BLaER1 treated with 17β-estradiol and CSF1 and Interleukin-3, amounts not matched to agents 10 nM and 100 nM (cell line): ENCODE measurements at regions not wholly inside any gene's neighbourhood (a gene's known extent, or its start where the extent isn't known, plus 50 kb on each side); places are given as distances from the start of the nearest gene placed in this dataset.

Experiments used
- H3K27ac ChIP-seq, 11 experiments: shearing (Covaris generic); formaldehyde crosslinking; 2 replicates each; pipeline ENCODE4 v1.8.1; 2022
- H3K27me3 ChIP-seq, 11 experiments: shearing (Covaris generic); formaldehyde crosslinking; 2 replicates each; pipeline ENCODE4 v1.8.1; 2022
- H3K36me3 ChIP-seq, 11 experiments: shearing (Covaris generic); formaldehyde crosslinking; 2 replicates each; pipeline ENCODE4 v1.8.1; 2022
- H3K4me1 ChIP-seq, 10 experiments: shearing (Covaris generic); formaldehyde crosslinking; 2 replicates each; pipeline ENCODE4 v1.8.1; 2022
- H3K4me2 ChIP-seq, 11 experiments: shearing (Covaris generic); formaldehyde crosslinking; 2 replicates each; pipeline ENCODE4 v1.8.1; 2022
- H3K4me3 ChIP-seq, 10 experiments: shearing (Covaris generic); formaldehyde crosslinking; 2 replicates each; pipeline ENCODE4 v1.8.1; 2022
- H3K9ac ChIP-seq, 11 experiments: shearing (Covaris generic); formaldehyde crosslinking; 2 replicates each; pipeline ENCODE4 v1.8.1; 2022
- H3K9me3 ChIP-seq, 11 experiments: shearing (Covaris generic); formaldehyde crosslinking; replicated peaks in 1 of 11; 2 replicates each; pipeline ENCODE4 v1.8.1; 2022
- H4K20me1 ChIP-seq, 11 experiments: shearing (Covaris generic); formaldehyde crosslinking; 2 replicates each; pipeline ENCODE4 v1.8.1; 2022
- Cebpa-rat ChIP-seq, 11 experiments: shearing (Covaris generic); IDR thresholded peaks; 2 replicates each; pipeline ENCODE4 v1.8.1; 2022

GRCh38 chr12:46884362-46884761, 58.6 kb upstream of the SLC38A4 start:
- Histone ChIP-seq H3K4me2 (no peak overlapping the region), H3K27ac (no peak overlapping the region), H3K27me3 (no peaks in the 10 kb centered on the region; a peak in 1 of 22 replicates), H3K9ac (no peak overlapping the region), H3K4me3 (no peak overlapping the region), H4K20me1 (no peaks in the 10 kb centered on the region), H3K9me3 (no peaks in the 10 kb centered on the region), H3K36me3 (no peaks in the 10 kb centered on the region), H3K4me1 (no peaks in the 10 kb centered on the region)
- no peak for TF ChIP-seq Cebpa-rat (IDR thresholded peaks at IDR 0.05)

DNA sequence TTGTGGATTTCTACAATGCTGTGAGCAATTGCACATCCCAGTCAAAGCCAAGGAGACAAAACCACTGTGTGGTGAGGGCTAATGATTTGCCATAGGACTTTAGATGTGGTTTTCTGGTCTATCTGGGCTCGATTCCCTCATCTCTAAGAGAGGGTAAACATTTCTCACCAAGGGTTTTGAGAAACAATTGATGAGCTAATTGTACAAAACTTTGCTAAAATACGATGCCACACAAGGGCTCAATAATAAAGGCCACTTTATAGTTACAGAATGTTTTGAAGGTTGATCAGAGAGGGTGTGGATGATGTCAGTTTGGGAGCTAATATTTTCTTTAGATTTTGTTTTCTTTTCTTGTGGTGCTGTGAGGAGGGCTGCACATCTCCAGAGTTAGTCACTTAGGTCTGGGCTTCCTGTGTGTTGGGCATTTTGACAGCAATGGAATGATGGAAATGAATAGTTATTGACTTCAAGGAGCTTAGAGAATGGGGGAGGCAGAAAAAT, 60.8 kb upstream of the SLC38A4 start:
- Histone ChIP-seq H3K36me3 (no peaks in the 10 kb centered on the region), H3K27me3 (no peaks in the 10 kb centered on the region; a peak in 1 of 22 replicates), H3K4me3 (no peak overlapping the region), H4K20me1 (no peaks in the 10 kb centered on the region), H3K4me1 (no peaks in the 10 kb centered on the region), H3K9ac (no peak overlapping the region), H3K4me2 (no peak overlapping the region), H3K27ac (no peak overlapping the region), H3K9me3 (no peaks in the 10 kb centered on the region; a peak in 1 of 22 replicates)
- TF ChIP-seq Cebpa-rat (IDR thresholded peaks at IDR 0.05): no peak

- Histone ChIP-seq H3K36me3 (no peaks in the 10 kb centered on the region), H3K27ac (no peak overlapping the region), H3K9ac (no peak overlapping the region), H3K4me1 (no peaks in the 10 kb centered on the region), H3K4me2 (no peak overlapping the region), H3K9me3 (no peaks in the 10 kb centered on the region; a peak in 1 of 22 replicates), H3K27me3 (no peaks in the 10 kb centered on the region; a peak in 1 of 22 replicates), H4K20me1 (no peaks in the 10 kb centered on the region), H3K4me3 (no peak overlapping the region)
- no peak for TF ChIP-seq Cebpa-rat (IDR thresholded peaks at IDR 0.05)
Observed at GRCh38 chr12:46887870-46888269, 62.1 kb upstream of the SLC38A4 start.

DNA sequence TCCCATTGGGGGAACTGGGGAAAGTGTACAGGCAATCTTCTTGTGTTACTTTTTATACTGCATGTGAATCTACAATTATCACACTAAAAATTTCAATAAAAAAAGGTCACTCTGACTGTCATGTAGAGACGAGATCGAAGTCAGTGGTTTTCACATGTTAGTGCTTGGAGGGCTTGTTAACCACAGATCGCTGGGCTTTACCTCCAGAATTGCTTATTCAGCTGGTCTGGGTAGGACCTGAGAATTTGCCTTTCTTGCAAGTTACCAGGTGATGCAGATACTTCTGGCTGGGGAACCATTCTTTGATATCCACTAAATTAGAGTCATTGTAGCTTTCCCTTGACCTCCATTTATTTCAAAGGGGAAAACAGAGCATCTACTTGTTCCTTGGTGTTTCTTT, 62.8 kb upstream of the SLC38A4 start:
- Histone ChIP-seq H3K36me3 (no peaks in the 10 kb centered on the region), H3K27ac (no peak overlapping the region), H3K4me1 (no peaks in the 10 kb centered on the region), H3K4me3 (no peak overlapping the region), H3K9ac (no peak overlapping the region), H4K20me1 (no peaks in the 10 kb centered on the region), H3K4me2 (no peak overlapping the region), H3K27me3 (no peaks in the 10 kb centered on the region; a peak in 1 of 22 replicates), H3K9me3 (no peaks in the 10 kb centered on the region; a peak in 1 of 22 replicates)
- no peak for TF ChIP-seq Cebpa-rat (IDR thresholded peaks at IDR 0.05)

DNA sequence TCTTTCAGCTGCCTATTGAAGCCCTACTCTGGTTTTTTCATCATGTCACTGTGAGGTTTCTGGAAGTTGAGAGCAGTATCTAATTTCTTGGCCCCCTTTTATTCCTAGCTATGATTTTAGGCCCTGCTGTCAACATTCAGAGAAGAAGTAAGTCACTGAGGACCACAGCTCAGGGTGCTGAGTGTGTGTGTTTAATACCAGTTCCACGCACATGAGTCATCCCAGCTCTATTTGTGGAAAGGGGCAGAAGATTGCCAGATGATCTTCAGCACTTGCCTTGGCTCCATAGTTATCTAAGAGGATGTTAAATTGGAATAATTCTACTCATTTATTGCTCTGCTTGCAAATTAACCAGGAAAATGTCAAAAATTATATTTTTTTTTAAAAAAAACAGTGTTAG, 65.5 kb upstream of the SLC38A4 start:
- Histone ChIP-seq H3K4me2 (no peak overlapping the region), H4K20me1 (no peaks in the 10 kb centered on the region), H3K4me1 (no peaks in the 10 kb centered on the region), H3K9me3 (no peaks in the 10 kb centered on the region; a peak in 1 of 22 replicates), H3K36me3 (no peaks in the 10 kb centered on the region), H3K9ac (no peak overlapping the region), H3K27me3 (no peaks in the 10 kb centered on the region), H3K4me3 (no peak overlapping the region), H3K27ac (no peak overlapping the region)
- no peak for TF ChIP-seq Cebpa-rat (IDR thresholded peaks at IDR 0.05)

- no peaks in the 10 kb centered on the region for H3K27me3 ChIP-seq
- H4K20me1 ChIP-seq: no peaks in the 10 kb centered on the region
- no peaks in the 10 kb centered on the region; a peak in 1 of 22 replicates for H3K9me3 ChIP-seq
- H3K36me3 ChIP-seq: no peaks in the 10 kb centered on the region
- no peak for TF ChIP-seq Cebpa-rat (IDR thresholded peaks at IDR 0.05)
- H3K4me2 ChIP-seq: no peak overlapping the region
- no peak overlapping the region for H3K27ac ChIP-seq
- no peaks in the 10 kb centered on the region for H3K4me1 ChIP-seq
- no peak overlapping the region for H3K4me3 ChIP-seq
- H3K9ac ChIP-seq: no peak overlapping the region
Observed at GRCh38 chr12:46892034-46892705, 66.4 kb upstream of the SLC38A4 start.

GRCh38 chr12:46892887-46893286, 67.1 kb upstream of the SLC38A4 start:
- no peak for TF ChIP-seq Cebpa-rat (IDR thresholded peaks at IDR 0.05)

DNA sequence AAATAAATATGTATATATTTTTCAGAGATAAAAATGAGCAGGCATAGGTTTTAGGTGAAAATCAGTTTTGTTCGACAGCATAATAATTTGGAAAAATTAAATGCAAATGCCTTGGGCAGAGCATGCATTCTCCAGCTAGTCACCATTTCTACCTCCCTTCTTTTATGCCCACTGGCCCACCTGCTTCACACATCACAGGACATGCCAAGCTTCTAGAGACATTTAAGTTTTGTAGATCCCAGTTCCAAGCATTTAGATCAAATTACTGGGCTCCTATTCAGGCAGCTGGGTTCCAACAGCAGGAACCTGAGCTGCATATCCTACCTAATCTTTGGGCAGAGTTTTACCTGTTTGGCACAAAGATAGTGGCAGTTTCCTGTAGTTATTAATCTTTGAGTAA, 67.6 kb upstream of the SLC38A4 start:
- no peak overlapping the region for H3K4me3 ChIP-seq
- H3K9me3 ChIP-seq: peaks cover 0 to 3% (median 0%) of the 10 kb centered on the region in 11 experiments; a peak in 1 of 22 replicates
- H3K9ac ChIP-seq: no peak overlapping the region
- TF ChIP-seq Cebpa-rat (IDR thresholded peaks at IDR 0.05): no peak
- H3K4me2 ChIP-seq: no peak overlapping the region
- no peaks in the 10 kb centered on the region for H4K20me1 ChIP-seq
- no peaks in the 10 kb centered on the region for H3K36me3 ChIP-seq
- no peak overlapping the region for H3K27ac ChIP-seq
- H3K4me1 ChIP-seq: no peaks in the 10 kb centered on the region
- no peaks in the 10 kb centered on the region for H3K27me3 ChIP-seq

More at GRCh38 chr12:46892887-46893286, 67.1 kb upstream of the SLC38A4 start:
- H3K27ac ChIP-seq: no peak overlapping the region
- H3K27me3 ChIP-seq: no peaks in the 10 kb centered on the region
- no peak overlapping the region for H3K9ac ChIP-seq
- no peaks in the 10 kb centered on the region for H4K20me1 ChIP-seq
- no peak overlapping the region for H3K4me3 ChIP-seq
- no peaks in the 10 kb centered on the region for H3K36me3 ChIP-seq
- no peak overlapping the region for H3K4me2 ChIP-seq
- H3K4me1 ChIP-seq: no peaks in the 10 kb centered on the region
- peaks cover 0 to 2% (median 0%) of the 10 kb centered on the region in 11 experiments; a peak in 1 of 22 replicates for H3K9me3 ChIP-seq

DNA sequence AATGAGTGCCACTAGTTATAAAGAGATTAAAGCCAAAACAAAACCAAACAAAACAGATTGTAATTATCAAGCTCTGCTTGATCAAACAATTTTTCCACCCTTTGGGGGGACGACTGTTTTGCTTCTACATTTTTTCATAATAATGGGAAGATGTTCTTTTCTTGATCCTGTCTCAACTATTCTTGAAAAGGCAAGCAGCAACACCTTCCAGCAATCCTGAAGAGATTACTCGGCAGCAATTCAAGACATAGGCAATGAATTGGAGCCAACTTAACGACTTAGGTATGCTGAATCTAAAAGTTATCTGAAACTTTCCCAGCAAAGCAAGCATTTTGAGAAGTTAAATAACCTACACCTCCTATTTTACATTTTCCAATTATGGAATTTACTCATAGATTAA, 69.9 kb upstream of the SLC38A4 start:
- TF ChIP-seq Cebpa-rat (IDR thresholded peaks at IDR 0.05): no peak
- H3K36me3 ChIP-seq: no peaks in the 10 kb centered on the region
- no peak overlapping the region for H3K4me3 ChIP-seq
- H3K4me2 ChIP-seq: no peak overlapping the region
- H3K9ac ChIP-seq: no peak overlapping the region
- H3K9me3 ChIP-seq: 0 out of 22 replicates have a peak, but pooled peaks cover 0 to 3% (median 0%) of the 10 kb centered on the region in 11 experiments
- no peaks in the 10 kb centered on the region for H3K27me3 ChIP-seq
- H4K20me1 ChIP-seq: no peaks in the 10 kb centered on the region
- no peak overlapping the region for H3K27ac ChIP-seq
- H3K4me1 ChIP-seq: no peaks in the 10 kb centered on the region

GRCh38 chr12:46896680-46897079, 70.9 kb upstream of the SLC38A4 start:
- TF ChIP-seq Cebpa-rat (IDR thresholded peaks at IDR 0.05): no peak
- Histone ChIP-seq H3K27me3 (no peaks in the 10 kb centered on the region), H3K4me2 (no peak overlapping the region), H4K20me1 (no peaks in the 10 kb centered on the region), H3K4me1 (no peaks in the 10 kb centered on the region), H3K36me3 (no peaks in the 10 kb centered on the region), H3K27ac (no peak overlapping the region), H3K9ac (no peak overlapping the region), H3K9me3 (0 out of 22 replicates have a peak, but pooled peaks cover 0 to 3% (median 0%) of the 10 kb centered on the region in 11 experiments), H3K4me3 (no peak overlapping the region)
